Stimulated activated CD8-positive, alpha-beta memory T cell treated with anti-CD3 and anti-CD28 coated beads, Interleukin-4, amount 100 ng/mL, for 48 hours (primary cell): ENCODE measurements at regions not wholly inside any gene's neighbourhood (a gene's known extent, or its start where the extent isn't known, plus 50 kb on each side); places are given as distances from the start of the nearest gene placed in this dataset.
"Not testable (repeated sequence)": the region's sequence is repeated elsewhere in the genome, so short reads cannot be mapped to it uniquely, and the experiment has no call there.

ENCODE experiments used
- DNase-seq: peaks from one replicate; pipeline ENCODE4 v3.0.0-alpha.2; 2020

- DNase-seq, result no peak
These were observed 971.4 kb downstream of the MCTP2 start for GRCh38 chr15:95202569-95203349.

GRCh38 chr15:95205077-95205476 lies 973.7 kb downstream of the MCTP2 start:
- no peak for DNase-seq

- not testable (repeated sequence) for DNase-seq
These were observed 974.5 kb downstream of the MCTP2 start for GRCh38 chr15:95205830-95206229.

GRCh38 chr15:95208071-95208470 lies 976.7 kb downstream of the MCTP2 start:
- no peak for DNase-seq

- no peak for DNase-seq
These were observed 977.6 kb downstream of the MCTP2 start for GRCh38 chr15:95208988-95209387.

GRCh38 chr15:95210436-95210981 lies 979.1 kb downstream of the MCTP2 start:
- no peak for DNase-seq

GRCh38 chr15:95215017-95215416 lies 983.7 kb downstream of the MCTP2 start:
- no peak for DNase-seq

GRCh38 chr15:95226835-95227234 lies 995.5 kb downstream of the MCTP2 start:
- DNase-seq, result no peak

- DNase-seq, result no peak
These were observed 995.9 kb downstream of the MCTP2 start for GRCh38 chr15:95227235-95227634.

- no peak for DNase-seq
These were observed 997.6 kb downstream of the MCTP2 start for GRCh38 chr15:95228856-95229555.

GRCh38 chr15:95235033-95235432 lies 1003.7 kb downstream of the MCTP2 start:
- DNase-seq, result no peak

GRCh38 chr15:95247071-95247984 lies 1016.0 kb downstream of the MCTP2 start:
- no peak for DNase-seq

GRCh38 chr15:95249524-95249923 lies 1018.2 kb downstream of the MCTP2 start:
- no peak for DNase-seq

GRCh38 chr15:95252404-95252803 lies 1021.0 kb downstream of the MCTP2 start:
- DNase-seq, result no peak

- DNase-seq, result no peak
These were observed 1022.9 kb downstream of the MCTP2 start for GRCh38 chr15:95254263-95254662.

- peak; percentile 58 for DNase-seq
These were observed 1028.2 kb downstream of the MCTP2 start for GRCh38 chr15:95259513-95259912.

- no peak for DNase-seq
These were observed 1028.6 kb downstream of the MCTP2 start for GRCh38 chr15:95259965-95260364.

- DNase-seq, result no peak
These were observed 1029.5 kb downstream of the MCTP2 start for GRCh38 chr15:95260856-95261255.

GRCh38 chr15:95261546-95261945 lies 1030.2 kb downstream of the MCTP2 start:
- DNase-seq, result no peak

- no peak for DNase-seq
These were observed 1030.6 kb downstream of the MCTP2 start for GRCh38 chr15:95261968-95262367.

- no peak for DNase-seq
These were observed 1031.7 kb downstream of the MCTP2 start for GRCh38 chr15:95262866-95263564.

GRCh38 chr15:95263751-95264150 lies 1032.4 kb downstream of the MCTP2 start:
- no peak for DNase-seq
